Hematopoietic multipotent progenitor cell treated with erythropoietin and hydrocortisone succinate and interleukin-3 and kit ligand, for 6 days (in vitro differentiated cells): ENCODE measurements at regions not wholly inside any gene's neighbourhood (a gene's known extent, or its start where the extent isn't known, plus 50 kb on each side); places are given as distances from the start of the nearest gene placed in this dataset.
A peak's percentile ranks its signal among the peaks of the same experiment; 100 is the strongest.
"Not testable (repeated sequence)": the region's sequence is repeated elsewhere in the genome, so short reads cannot be mapped to it uniquely, and the experiment has no call there.

Experiments
- DNase-seq: peaks from one replicate; pipeline ENCODE4 v3.0.0-alpha.2; 2015

GRCh38 chr13:50280441-50280937 lies 265.2 kb downstream of the KCNRG start:
- DNase-seq, result no peak

- DNase-seq, result no peak
Measured at GRCh38 chr13:50282016-50282415, 266.8 kb downstream of the KCNRG start.

- no peak for DNase-seq
Measured at GRCh38 chr13:50283017-50283416, 267.8 kb downstream of the KCNRG start.

GRCh38 chr13:50284540-50284939 lies 269.3 kb downstream of the KCNRG start:
- peak; percentile 50 for DNase-seq

GRCh38 chr13:50285283-50285682 lies 270.0 kb downstream of the KCNRG start:
- DNase-seq, result no peak

GRCh38 chr13:50286324-50286723 lies 271.1 kb downstream of the KCNRG start:
- no peak for DNase-seq

- DNase-seq, result peak; percentile 26
Measured at GRCh38 chr13:50290186-50290585, 274.9 kb downstream of the KCNRG start.

GRCh38 chr13:50291611-50292010 lies 276.4 kb downstream of the KCNRG start:
- DNase-seq, result no peak

- no peak for DNase-seq
Measured at GRCh38 chr13:50292081-50292480, 276.8 kb downstream of the KCNRG start.

- not testable (repeated sequence) for DNase-seq
Measured at GRCh38 chr13:50294425-50294824, 279.2 kb downstream of the KCNRG start.

GRCh38 chr13:50299546-50300249 lies 284.5 kb downstream of the KCNRG start:
- DNase-seq, result no peak

- no peak for DNase-seq
Measured at GRCh38 chr13:50303963-50304721, 288.9 kb downstream of the KCNRG start.

GRCh38 chr13:50306156-50306555 lies 290.9 kb downstream of the KCNRG start:
- DNase-seq, result no peak

- no peak for DNase-seq
Measured at GRCh38 chr13:50309318-50309717, 294.1 kb downstream of the KCNRG start.

GRCh38 chr13:50309882-50310594 lies 294.8 kb downstream of the KCNRG start:
- no peak for DNase-seq

GRCh38 chr13:50310734-50311133 lies 295.5 kb downstream of the KCNRG start:
- DNase-seq, result no peak

GRCh38 chr13:50318887-50319286 lies 303.6 kb downstream of the KCNRG start:
- DNase-seq, result no peak

GRCh38 chr13:50319635-50320255 lies 304.5 kb downstream of the KCNRG start:
- DNase-seq, result peak; percentile 90

- no peak for DNase-seq
Measured at GRCh38 chr13:50320271-50320862, 305.1 kb downstream of the KCNRG start.

- DNase-seq, result peak; percentile 17
Measured at GRCh38 chr13:50322006-50322405, 306.8 kb downstream of the KCNRG start.

GRCh38 chr13:50323440-50324065 lies 308.3 kb downstream of the KCNRG start:
- no peak for DNase-seq

- no peak for DNase-seq
Measured at GRCh38 chr13:50326271-50326670, 311.0 kb downstream of the KCNRG start.
